ENCODE measurements at regions not wholly inside any gene's neighbourhood (a gene's known extent, or its start where the extent isn't known, plus 50 kb on each side); places are given as distances from the start of the nearest gene placed in this dataset.
"Not testable (repeated sequence)": the region's sequence is repeated elsewhere in the genome, so short reads cannot be mapped to it uniquely, and the experiment has no call there.

DNA sequence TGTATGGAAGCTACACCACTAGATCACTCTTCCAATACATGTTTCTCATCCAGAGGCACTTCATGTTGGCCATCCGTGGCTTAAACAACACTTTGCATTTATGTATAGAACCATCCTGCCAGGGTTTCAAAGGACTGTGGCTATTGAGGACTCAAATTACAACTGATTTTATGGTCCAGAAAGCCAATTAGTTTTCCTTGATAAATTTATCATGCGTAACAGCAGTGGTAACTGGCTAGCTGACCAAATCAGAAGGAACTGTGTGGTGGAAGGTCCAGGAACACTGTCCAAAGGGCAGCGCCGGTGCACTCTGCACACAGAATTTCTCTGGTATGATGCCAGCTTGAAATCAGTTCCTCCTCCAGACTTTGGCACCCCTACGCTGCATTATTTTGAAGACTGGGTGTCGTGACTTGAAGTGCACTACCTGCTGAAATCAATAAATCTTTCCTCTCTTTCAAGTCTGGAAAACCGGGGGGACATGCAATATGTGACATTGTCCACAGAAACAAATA, 69.3 kb upstream of the TMEM252 start:
- no peak overlapping the region for H3K4me3 ChIP-seq (ENCODE audit: low read depth, low read length)
- TF ChIP-seq, protein P1, sequence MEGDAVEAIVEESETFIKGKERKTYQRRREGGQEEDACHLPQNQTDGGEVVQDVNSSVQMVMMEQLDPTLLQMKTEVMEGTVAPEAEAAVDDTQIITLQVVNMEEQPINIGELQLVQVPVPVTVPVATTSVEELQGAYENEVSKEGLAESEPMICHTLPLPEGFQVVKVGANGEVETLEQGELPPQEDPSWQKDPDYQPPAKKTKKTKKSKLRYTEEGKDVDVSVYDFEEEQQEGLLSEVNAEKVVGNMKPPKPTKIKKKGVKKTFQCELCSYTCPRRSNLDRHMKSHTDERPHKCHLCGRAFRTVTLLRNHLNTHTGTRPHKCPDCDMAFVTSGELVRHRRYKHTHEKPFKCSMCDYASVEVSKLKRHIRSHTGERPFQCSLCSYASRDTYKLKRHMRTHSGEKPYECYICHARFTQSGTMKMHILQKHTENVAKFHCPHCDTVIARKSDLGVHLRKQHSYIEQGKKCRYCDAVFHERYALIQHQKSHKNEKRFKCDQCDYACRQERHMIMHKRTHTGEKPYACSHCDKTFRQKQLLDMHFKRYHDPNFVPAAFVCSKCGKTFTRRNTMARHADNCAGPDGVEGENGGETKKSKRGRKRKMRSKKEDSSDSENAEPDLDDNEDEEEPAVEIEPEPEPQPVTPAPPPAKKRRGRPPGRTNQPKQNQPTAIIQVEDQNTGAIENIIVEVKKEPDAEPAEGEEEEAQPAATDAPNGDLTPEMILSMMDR (IDR thresholded peaks at IDR 0.05; ENCODE audit: insufficient read depth, low read depth, low read length, missing control alignments): no peak
- no peak for DNase-seq (ENCODE audit: low read depth)

DNA sequence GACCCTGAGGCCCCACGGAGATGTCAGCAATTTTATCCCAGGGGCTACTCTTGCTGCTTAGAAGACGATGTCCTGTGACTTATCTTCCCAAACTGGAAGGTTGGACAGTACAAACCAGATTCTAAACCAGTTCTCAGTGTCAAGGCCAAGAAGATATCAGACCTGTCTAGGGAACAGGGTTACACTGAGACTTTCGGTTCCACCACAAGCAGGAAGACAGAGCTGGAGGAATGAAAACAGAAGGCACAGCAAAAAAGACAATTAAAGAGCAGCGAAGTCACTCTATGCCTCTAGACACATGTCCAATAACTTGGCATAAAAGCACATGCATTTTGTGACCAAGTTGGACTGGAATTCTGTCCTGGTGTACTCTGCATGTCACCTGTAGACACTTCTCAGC, 73.4 kb upstream of the TMEM252 start:
- no peak for DNase-seq (ENCODE audit: low read depth)
- H3K4me3 ChIP-seq (ENCODE audit: low read depth, low read length): no peak overlapping the region
- TF ChIP-seq, protein P1 (IDR thresholded peaks at IDR 0.05; ENCODE audit: insufficient read depth, low read depth, low read length, missing control alignments): no peak

DNA sequence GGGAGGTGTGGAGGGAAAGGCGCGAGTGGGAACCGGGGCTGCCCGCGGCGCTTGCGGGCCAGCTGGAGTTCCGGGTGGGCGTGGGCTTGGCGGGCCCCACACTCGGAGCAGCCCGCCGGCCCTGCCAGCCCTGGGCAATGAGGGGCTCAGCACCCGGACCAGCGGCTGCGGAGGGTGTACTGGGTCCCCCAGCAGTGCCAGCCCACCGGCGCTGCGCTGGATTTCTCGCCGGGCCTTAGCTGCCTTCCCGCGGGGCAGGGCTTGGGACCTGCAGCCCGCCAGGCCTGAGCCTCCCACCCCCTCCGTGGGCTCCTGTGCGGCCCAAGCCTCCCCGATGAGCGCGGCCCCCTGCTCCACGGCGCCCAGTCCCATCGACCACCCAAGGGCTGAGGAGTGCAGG, 76.3 kb upstream of the TMEM252 start:
- not testable (repeated sequence) for H3K4me3 ChIP-seq (ENCODE audit: low read depth, low read length); DNase-seq (ENCODE audit: low read depth)

DNA sequence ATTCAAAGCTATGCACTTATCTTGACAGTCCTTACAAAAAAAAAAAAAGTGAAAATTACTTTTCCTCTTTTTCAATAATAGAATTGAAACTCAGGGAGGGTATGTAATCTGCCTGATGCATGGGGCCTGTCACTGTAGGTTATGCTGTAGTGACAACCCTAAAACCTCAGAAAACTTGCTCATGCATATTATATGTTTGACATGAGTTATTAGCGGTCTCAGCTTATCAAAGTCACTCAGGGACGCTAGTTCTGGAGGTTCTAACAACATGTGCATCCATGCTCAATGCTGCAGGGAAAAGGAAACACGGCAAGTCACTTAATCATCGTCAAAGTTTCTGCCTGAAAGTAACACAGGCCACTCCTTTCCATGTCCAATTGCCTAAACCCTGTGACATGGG, 78.4 kb upstream of the TMEM252 start:
- DNase-seq (ENCODE audit: low read depth): no peak
- TF ChIP-seq, protein P1 (IDR thresholded peaks at IDR 0.05; ENCODE audit: insufficient read depth, low read depth, low read length, missing control alignments): no peak
- no peak overlapping the region for H3K4me3 ChIP-seq (ENCODE audit: low read depth, low read length)

DNA sequence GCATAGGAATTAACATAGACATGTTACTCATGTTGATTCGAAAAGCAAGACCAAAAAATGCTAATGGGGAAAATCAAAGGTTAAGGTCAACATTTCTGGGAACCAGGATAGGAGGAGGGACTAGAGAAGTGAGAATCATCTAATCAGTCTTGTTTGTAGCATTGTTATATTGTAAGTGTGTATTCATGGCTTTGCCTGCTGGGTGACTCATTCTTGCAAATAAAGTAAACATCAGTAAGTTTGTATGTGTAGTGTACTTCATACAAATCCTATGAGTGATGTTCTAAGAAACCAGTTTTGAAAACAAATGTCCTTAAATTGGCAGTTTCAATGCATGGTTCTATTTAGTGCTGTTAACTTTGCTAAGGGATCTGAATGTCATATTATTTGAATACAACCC, 79.0 kb upstream of the TMEM252 start:
- TF ChIP-seq, protein P1 (IDR thresholded peaks at IDR 0.05; ENCODE audit: insufficient read depth, low read depth, low read length, missing control alignments): no peak
- no peak for DNase-seq (ENCODE audit: low read depth)
- no peak overlapping the region for H3K4me3 ChIP-seq (ENCODE audit: low read depth, low read length)

DNA sequence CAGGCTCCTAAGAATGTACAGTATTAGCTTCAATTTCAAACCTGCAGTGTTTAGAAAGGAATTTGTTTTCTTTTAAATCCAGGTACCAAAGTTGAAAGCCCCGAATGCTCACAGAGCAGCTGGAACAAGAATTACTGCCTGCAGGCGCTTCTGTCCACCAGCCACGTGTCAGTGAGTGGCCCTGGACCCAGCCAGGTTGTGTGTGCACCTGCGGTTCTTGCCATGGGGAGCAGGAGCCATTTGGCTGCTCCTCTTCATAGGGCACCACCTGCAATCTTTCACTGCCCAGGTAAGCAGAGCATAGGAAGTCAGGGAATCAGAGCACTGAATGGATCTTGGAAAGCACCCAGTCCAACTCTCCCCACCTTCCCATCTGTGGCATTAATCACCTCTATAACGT, 79.5 kb upstream of the PIP5K1B start:
- no peak overlapping the region for H3K4me3 ChIP-seq (ENCODE audit: low read depth, low read length)
- TF ChIP-seq, protein P1 (IDR thresholded peaks at IDR 0.05; ENCODE audit: insufficient read depth, low read depth, low read length, missing control alignments): no peak
- no peak for DNase-seq (ENCODE audit: low read depth)

DNA sequence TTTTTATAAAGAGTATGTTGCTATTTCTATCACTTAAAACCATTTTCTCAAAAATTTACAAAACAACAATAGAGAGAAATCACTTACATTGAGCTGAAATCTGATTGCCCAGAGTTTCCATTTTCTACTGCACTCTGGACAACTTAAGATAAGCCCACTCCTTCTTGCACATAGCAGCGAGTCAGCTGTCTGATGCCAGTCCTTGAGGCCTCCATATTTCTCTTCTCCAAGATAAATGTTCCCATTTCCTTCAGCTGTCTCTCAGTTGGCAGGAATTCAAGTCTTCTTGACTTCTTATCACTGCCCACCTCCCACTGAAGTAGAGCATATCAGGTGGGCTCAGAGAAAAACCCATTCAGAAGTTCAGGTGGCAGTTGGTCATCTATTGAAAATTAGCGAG, 78.5 kb upstream of the PIP5K1B start:
- H3K4me3 ChIP-seq (ENCODE audit: low read depth, low read length): no peak overlapping the region
- DNase-seq (ENCODE audit: low read depth): no peak
- TF ChIP-seq, protein P1 (IDR thresholded peaks at IDR 0.05; ENCODE audit: insufficient read depth, low read depth, low read length, missing control alignments): no peak
